Keratinocyte (primary cell): ENCODE measurements at regions not wholly inside any gene's neighbourhood (a gene's known extent, or its start where the extent isn't known, plus 50 kb on each side); places are given as distances from the start of the nearest gene placed in this dataset.

Source experiments
- DNase-seq: peaks from one replicate; pipeline ENCODE4 v3.0.0-alpha.2; 2011; ENCODE audit warnings: low read depth, missing footprints, low spot score
- FAIRE-seq: peaks from 2 replicates; lab custom pipeline; 2011; peaks lifted over from hg19 to GRCh38; lab: Jason Lieb, UNC
- H2AFZ ChIP-seq: 2 replicates; pipeline ENCODE4 v1.6.0; 2012; ENCODE audit warnings: low read length, control low read depth, inconsistent platforms; ENCODE audit not compliant: control insufficient read depth
- H3K27ac ChIP-seq: 2 replicates; pipeline ENCODE4 v1.5.1; 2011; ENCODE audit warnings: low read length; ENCODE audit not compliant: control insufficient read depth, insufficient read depth
- H3K27me3 ChIP-seq: 3 replicates; pipeline ENCODE4 v1.6.0; 2011; ENCODE audit warnings: low read length; ENCODE audit not compliant: control insufficient read depth, insufficient read depth; ENCODE audit errors: extremely low read depth
- H3K36me3 ChIP-seq, 2 experiments: 2 replicates in 1 of 2; 3 replicates in 1 of 2; pipeline ENCODE4 v1.5.1; 2011; ENCODE audit warnings: low read length in 2 of 2, mild to moderate bottlenecking in 1 of 2; ENCODE audit not compliant: control insufficient read depth in 2 of 2, insufficient read depth in 2 of 2; ENCODE audit errors: extremely low read depth in 1 of 2
- H3K4me1 ChIP-seq: 3 replicates; pipeline ENCODE4 v1.5.1; 2011; ENCODE audit warnings: low read length; ENCODE audit not compliant: control insufficient read depth, insufficient read depth; ENCODE audit errors: extremely low read depth
- H3K4me2 ChIP-seq: 3 replicates; pipeline ENCODE4 v1.6.0; 2011; ENCODE audit warnings: low read depth, low read length; ENCODE audit not compliant: control insufficient read depth, insufficient read depth; ENCODE audit errors: extremely low read depth
- H3K4me3 ChIP-seq, 3 experiments: fragments of 200-600 bp in 1 of 3; sonication (generic) in 1 of 3; 2 replicates in 2 of 3; 3 replicates in 1 of 3; pipeline ENCODE4 v1.5.1; 2011 to 2016; ENCODE audit warnings: low read length in 3 of 3, mild to moderate bottlenecking in 3 of 3, control low read depth in 2 of 3, inconsistent platforms in 1 of 3, low read depth in 1 of 3, mixed read lengths in 1 of 3, mixed run types in 1 of 3, moderate library complexity in 1 of 3; ENCODE audit not compliant: control insufficient read depth in 2 of 3, insufficient read depth in 2 of 3; ENCODE audit errors: extremely low read depth in 1 of 3
- H3K79me2 ChIP-seq: 2 replicates; pipeline ENCODE4 v1.6.0; 2012; ENCODE audit warnings: low read length; ENCODE audit not compliant: control insufficient read depth, insufficient read depth
- H3K9ac ChIP-seq: 3 replicates; pipeline ENCODE4 v1.6.0; 2011; ENCODE audit warnings: low read length; ENCODE audit not compliant: control insufficient read depth, insufficient read depth; ENCODE audit errors: extremely low read depth
- H3K9me1 ChIP-seq: 3 replicates; pipeline ENCODE4 v1.6.0; 2011; ENCODE audit warnings: low read length; ENCODE audit not compliant: control insufficient read depth, insufficient read depth; ENCODE audit errors: extremely low read depth
- H3K9me3 ChIP-seq: 2 replicates; pipeline ENCODE4 v1.5.1; 2012; ENCODE audit warnings: low read depth, low read length; ENCODE audit not compliant: control insufficient read depth
- H4K20me1 ChIP-seq: 3 replicates; pipeline ENCODE4 v1.6.0; 2011; ENCODE audit warnings: low read length; ENCODE audit not compliant: control insufficient read depth, insufficient read depth; ENCODE audit errors: extremely low read depth
- CTCF ChIP-seq, 3 experiments: IDR thresholded peaks in 1 of 3; conservative IDR thresholded peaks in 1 of 3; optimal IDR thresholded peaks in 1 of 3; 2 replicates in 2 of 3; 3 replicates in 1 of 3; pipeline versions ENCODE3 to v1.5.1; 2011; ENCODE audit warnings: low read length in 3 of 3, mild to moderate bottlenecking in 3 of 3, moderate library complexity in 2 of 3, control low read depth in 1 of 3, inconsistent platforms in 1 of 3; ENCODE audit not compliant: insufficient read depth in 2 of 3; ENCODE audit errors: extremely low read depth in 1 of 3
- EZH2 ChIP-seq: IDR thresholded peaks from one replicate; pipeline ENCODE4 v1.6.1; 2012; ENCODE audit warnings: inconsistent platforms, mild to moderate bottlenecking, low read length, moderate library complexity
- dilution Hi-C: fragments of 300-500 bp; cut with MboI; formaldehyde crosslinking; loops from one replicate; pipeline ENCODE4 v1.7.0; 2020; ENCODE audit warnings: low sequenced_read_pairs; ENCODE audit not compliant: extremely low pct_ligation_motif_present

DNA sequence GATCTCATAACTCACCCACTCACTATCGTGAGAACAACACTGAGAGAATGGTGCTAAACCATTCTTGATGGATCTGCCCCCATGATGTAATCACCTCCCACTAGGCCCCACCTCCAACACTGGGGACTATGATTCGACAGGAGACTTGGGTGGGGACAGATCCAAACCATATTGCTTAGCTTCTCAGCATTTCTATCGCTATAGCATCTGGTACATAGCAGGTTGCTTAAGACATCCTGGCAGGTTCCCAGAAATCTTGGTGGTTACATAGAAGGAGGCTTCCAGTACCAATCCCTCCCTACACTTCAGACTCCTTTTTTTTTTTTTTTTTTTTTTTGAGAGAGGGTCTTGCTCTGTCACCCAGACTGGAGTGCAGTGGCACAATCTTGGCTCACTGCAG is 487.8 kb downstream of the EDEM1 start:
- no peak for TF ChIP-seq EZH2
- TF ChIP-seq CTCF (optimal IDR thresholded peaks at IDR 0.05 in 1 of 3, IDR thresholded peaks at IDR 0.05 in 1 of 3, conservative IDR thresholded peaks at IDR 0.05 in 1 of 3; ENCODE audit: extremely low read depth in 1 of 3, insufficient read depth in 2 of 3, low read length in 3 of 3), result no peak
- Histone ChIP-seq H3K36me3 (no peaks in the 10 kb centered on the region), H3K79me2 (no peaks in the 10 kb centered on the region), H2AFZ (no peak overlapping the region), H4K20me1 (no peaks in the 10 kb centered on the region), H3K27ac (no peak overlapping the region), H3K9ac (no peak overlapping the region), H3K4me2 (no peak overlapping the region), H3K4me1 (no peaks in the 10 kb centered on the region), H3K9me1 (no peaks in the 10 kb centered on the region), H3K9me3 (no peaks in the 10 kb centered on the region), H3K27me3 (no peaks in the 10 kb centered on the region), H3K4me3 (no peak overlapping the region)
- no peak for FAIRE-seq
- dilution Hi-C loops, result no loop called here
- no peak for DNase-seq

DNA sequence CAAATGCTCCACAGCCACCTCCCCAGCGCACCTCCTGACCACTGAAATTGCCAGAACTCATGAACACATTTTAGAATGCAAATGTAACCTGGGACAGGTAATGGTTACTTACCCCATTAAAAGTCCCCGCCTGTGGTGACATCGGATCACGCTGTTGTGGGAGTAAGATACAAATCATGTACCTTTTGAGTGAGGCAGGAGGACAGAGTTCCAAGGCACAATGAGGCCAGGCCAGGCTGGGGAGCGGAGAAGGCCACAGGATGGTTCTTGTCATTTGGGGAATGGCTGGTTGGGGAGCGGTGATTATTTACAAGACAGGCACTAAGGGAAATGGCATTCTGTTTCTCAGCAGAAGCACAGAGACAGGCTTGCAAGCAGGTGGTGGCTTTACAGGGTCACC is 490.0 kb downstream of the EDEM1 start:
- DNase-seq (no peak), FAIRE-seq (no peak)
- no peak overlapping the region for H3K9ac ChIP-seq
- no peak overlapping the region for H3K4me2 ChIP-seq
- dilution Hi-C loops, result no loop called here
- H3K36me3 ChIP-seq, result no peaks in the 10 kb centered on the region
- H2AFZ ChIP-seq, result no peak overlapping the region
- H3K27me3 ChIP-seq, result no peaks in the 10 kb centered on the region
- no peaks in the 10 kb centered on the region for H3K79me2 ChIP-seq
- H4K20me1 ChIP-seq, result no peaks in the 10 kb centered on the region
- no peaks in the 10 kb centered on the region for H3K9me1 ChIP-seq
- no peak overlapping the region for H3K4me3 ChIP-seq
- H3K27ac ChIP-seq, result no peak overlapping the region
- H3K4me1 ChIP-seq, result no peaks in the 10 kb centered on the region
- no peaks in the 10 kb centered on the region for H3K9me3 ChIP-seq
- TF ChIP-seq EZH2, result no peak
- no peak for TF ChIP-seq CTCF (optimal IDR thresholded peaks at IDR 0.05 in 1 of 3, IDR thresholded peaks at IDR 0.05 in 1 of 3, conservative IDR thresholded peaks at IDR 0.05 in 1 of 3; ENCODE audit: extremely low read depth in 1 of 3, insufficient read depth in 2 of 3, low read length in 3 of 3)
